ENCODE measurements at regions not wholly inside any gene's neighbourhood (a gene's known extent, or its start where the extent isn't known, plus 50 kb on each side); places are given as distances from the start of the nearest gene placed in this dataset.

GRCh38 chr9:80320916-80321315 is 749.2 kb downstream of the TLE4 start:
- H3K36me3 Mint-ChIP-seq: no peaks in the 10 kb centered on the region
- H3K27me3 Mint-ChIP-seq: no peaks in the 10 kb centered on the region
- no peaks in the 10 kb centered on the region for H3K4me1 Mint-ChIP-seq
- POLR2A ChIA-PET: no interaction called here
- H3K27ac Mint-ChIP-seq: no peak overlapping the region
- no peak overlapping the region for H3K4me3 Mint-ChIP-seq
- no peak for DNase-seq
- ATAC-seq (ENCODE audit: low read depth): no peak
- no peaks in the 10 kb centered on the region for H3K9me3 Mint-ChIP-seq

GRCh38 chr9:80320480-80320879 is 748.7 kb downstream of the TLE4 start:
- Mint-ChIP-seq H3K4me3 (no peak overlapping the region), H3K36me3 (no peaks in the 10 kb centered on the region), H3K27ac (no peak overlapping the region), H3K27me3 (no peaks in the 10 kb centered on the region), H3K9me3 (no peaks in the 10 kb centered on the region), H3K4me1 (no peaks in the 10 kb centered on the region)
- DNase-seq: no peak
- ATAC-seq (ENCODE audit: low read depth): no peak
- POLR2A ChIA-PET: no interaction called here

- no peaks in the 10 kb centered on the region for H3K4me1 Mint-ChIP-seq
- no peaks in the 10 kb centered on the region for H3K27me3 Mint-ChIP-seq
- DNase-seq (no peak), ATAC-seq (ENCODE audit: low read depth) (no peak)
- POLR2A ChIA-PET: no interaction called here
- no peak overlapping the region for H3K4me3 Mint-ChIP-seq
- no peaks in the 10 kb centered on the region for H3K36me3 Mint-ChIP-seq
- H3K27ac Mint-ChIP-seq: no peak overlapping the region
- no peaks in the 10 kb centered on the region for H3K9me3 Mint-ChIP-seq
These were observed 733.4 kb downstream of the TLE4 start for GRCh38 chr9:80305136-80305535.

GRCh38 chr9:80294955-80295354 is 723.2 kb downstream of the TLE4 start:
- Mint-ChIP-seq H3K4me1 (no peaks in the 10 kb centered on the region), H3K4me3 (no peak overlapping the region), H3K36me3 (no peaks in the 10 kb centered on the region), H3K27me3 (no peaks in the 10 kb centered on the region), H3K27ac (no peak overlapping the region), H3K9me3 (peaks cover 1% of the 10 kb centered on the region)
- DNase-seq (no peak), ATAC-seq (ENCODE audit: low read depth) (no peak)
- POLR2A ChIA-PET: no interaction called here

GRCh38 chr9:80294318-80294717 is 722.6 kb downstream of the TLE4 start:
- Mint-ChIP-seq H3K27me3 (no peaks in the 10 kb centered on the region), H3K9me3 (peaks cover 1% of the 10 kb centered on the region), H3K4me3 (no peak overlapping the region), H3K4me1 (no peaks in the 10 kb centered on the region), H3K36me3 (no peaks in the 10 kb centered on the region), H3K27ac (no peak overlapping the region)
- POLR2A ChIA-PET: no interaction called here
- ATAC-seq (ENCODE audit: low read depth) (no peak), DNase-seq (no peak)

- H3K36me3 Mint-ChIP-seq: no peaks in the 10 kb centered on the region
- H3K4me3 Mint-ChIP-seq: no peak overlapping the region
- DNase-seq: no peak
- POLR2A ChIA-PET: no interaction called here
- H3K27ac Mint-ChIP-seq: no peak overlapping the region
- no peak for ATAC-seq (ENCODE audit: low read depth)
- H3K4me1 Mint-ChIP-seq: no peaks in the 10 kb centered on the region
- H3K27me3 Mint-ChIP-seq: no peaks in the 10 kb centered on the region
- peaks cover 1% of the 10 kb centered on the region for H3K9me3 Mint-ChIP-seq
These were observed 720.5 kb downstream of the TLE4 start for GRCh38 chr9:80292231-80292630.

- H3K4me3 Mint-ChIP-seq: no peak overlapping the region
- no peak overlapping the region for H3K27ac Mint-ChIP-seq
- H3K36me3 Mint-ChIP-seq: no peaks in the 10 kb centered on the region
- DNase-seq (no peak), ATAC-seq (ENCODE audit: low read depth) (no peak)
- H3K9me3 Mint-ChIP-seq: no peaks in the 10 kb centered on the region
- no peaks in the 10 kb centered on the region for H3K27me3 Mint-ChIP-seq
- POLR2A ChIA-PET: no interaction called here
- H3K4me1 Mint-ChIP-seq: no peaks in the 10 kb centered on the region
These were observed 713.6 kb downstream of the TLE4 start for GRCh38 chr9:80285326-80285725.

GRCh38 chr9:80282766-80283165 is 711.0 kb downstream of the TLE4 start:
- no peak overlapping the region for H3K4me3 Mint-ChIP-seq
- H3K9me3 Mint-ChIP-seq: no peaks in the 10 kb centered on the region
- no peaks in the 10 kb centered on the region for H3K27me3 Mint-ChIP-seq
- no peaks in the 10 kb centered on the region for H3K36me3 Mint-ChIP-seq
- H3K27ac Mint-ChIP-seq: no peak overlapping the region
- H3K4me1 Mint-ChIP-seq: no peaks in the 10 kb centered on the region
- POLR2A ChIA-PET: no interaction called here
- ATAC-seq (ENCODE audit: low read depth): no peak
- no peak for DNase-seq

GRCh38 chr9:80259079-80259478 is 687.3 kb downstream of the TLE4 start:
- no peak overlapping the region for H3K27ac Mint-ChIP-seq
- no peak overlapping the region for H3K4me3 Mint-ChIP-seq
- no peaks in the 10 kb centered on the region for H3K27me3 Mint-ChIP-seq
- no peak for DNase-seq
- POLR2A ChIA-PET: no interaction called here
- peaks cover 5% of the 10 kb centered on the region for H3K9me3 Mint-ChIP-seq
- ATAC-seq (ENCODE audit: low read depth): no peak
- H3K4me1 Mint-ChIP-seq: no peaks in the 10 kb centered on the region
- no peaks in the 10 kb centered on the region for H3K36me3 Mint-ChIP-seq

GRCh38 chr9:80251778-80252177 is 680.0 kb downstream of the TLE4 start:
- Mint-ChIP-seq H3K9me3 (peaks cover 5% of the 10 kb centered on the region), H3K27ac (no peak overlapping the region), H3K4me1 (no peaks in the 10 kb centered on the region), H3K36me3 (no peaks in the 10 kb centered on the region), H3K27me3 (peaks cover 2% of the 10 kb centered on the region), H3K4me3 (no peak overlapping the region)
- POLR2A ChIA-PET: no interaction called here
- no peak for ATAC-seq (ENCODE audit: low read depth)
- DNase-seq: no peak

- no peaks in the 10 kb centered on the region for H3K27me3 Mint-ChIP-seq
- no peaks in the 10 kb centered on the region for H3K36me3 Mint-ChIP-seq
- peaks cover 1% of the 10 kb centered on the region for H3K9me3 Mint-ChIP-seq
- H3K27ac Mint-ChIP-seq: no peak overlapping the region
- ATAC-seq (ENCODE audit: low read depth) (no peak), DNase-seq (no peak)
- H3K4me1 Mint-ChIP-seq: no peaks in the 10 kb centered on the region
- POLR2A ChIA-PET: no interaction called here
- no peak overlapping the region for H3K4me3 Mint-ChIP-seq
These were observed 670.3 kb downstream of the TLE4 start for GRCh38 chr9:80242022-80242421.

- POLR2A ChIA-PET: no interaction called here
- peaks cover 3% of the 10 kb centered on the region for H3K9me3 Mint-ChIP-seq
- H3K27ac Mint-ChIP-seq: no peak overlapping the region
- H3K4me3 Mint-ChIP-seq: no peak overlapping the region
- ATAC-seq (ENCODE audit: low read depth): no peak
- no peaks in the 10 kb centered on the region for H3K27me3 Mint-ChIP-seq
- no peak for DNase-seq
- no peaks in the 10 kb centered on the region for H3K36me3 Mint-ChIP-seq
- no peaks in the 10 kb centered on the region for H3K4me1 Mint-ChIP-seq
These were observed 664.0 kb downstream of the TLE4 start for GRCh38 chr9:80235752-80236151.

GRCh38 chr9:80233906-80234305 is 662.1 kb downstream of the TLE4 start:
- H3K27me3 Mint-ChIP-seq: no peaks in the 10 kb centered on the region
- POLR2A ChIA-PET: no interaction called here
- ATAC-seq (ENCODE audit: low read depth) (no peak), DNase-seq (no peak)
- H3K4me1 Mint-ChIP-seq: no peaks in the 10 kb centered on the region
- no peak overlapping the region for H3K27ac Mint-ChIP-seq
- no peak overlapping the region for H3K4me3 Mint-ChIP-seq
- H3K9me3 Mint-ChIP-seq: peaks cover 3% of the 10 kb centered on the region
- H3K36me3 Mint-ChIP-seq: no peaks in the 10 kb centered on the region

- Mint-ChIP-seq H3K27me3 (no peaks in the 10 kb centered on the region), H3K27ac (no peak overlapping the region), H3K4me1 (no peaks in the 10 kb centered on the region), H3K36me3 (no peaks in the 10 kb centered on the region), H3K4me3 (no peak overlapping the region), H3K9me3 (peaks cover 3% of the 10 kb centered on the region)
- POLR2A ChIA-PET: no interaction called here
- DNase-seq (no peak), ATAC-seq (ENCODE audit: low read depth) (no peak)
These were observed 661.5 kb downstream of the TLE4 start for GRCh38 chr9:80233102-80233843.

All from activated naive CD8-positive, alpha-beta T cell treated with anti-CD3 and anti-CD28 coated beads, Interleukin-2, amount 10 ng/mL, durations not matched to agents 7 days and 5 days (primary cell).